K562 (cell line): ENCODE measurements at regions not wholly inside any gene's neighbourhood (a gene's known extent, or its start where the extent isn't known, plus 50 kb on each side); places are given as distances from the start of the nearest gene placed in this dataset.

Experiments
- ATAC-seq: fragments of 200-7000 bp; cut with Tn5 transposase; 3 replicates; pipeline ENCODE4 v1.9.1; 2020; ENCODE audit warnings: moderate library complexity
- BruUV-seq: library from RNA; stranded (reverse); fragments of 400-500 nt; replicated peaks from 2 replicates; lab custom pipeline; 2021; lab: Mats Ljungman, UMichigan
- CTCF ChIA-PET: fragments of 300-600 bp; formaldehyde crosslinking; extraction: SDS; loops from one replicate; lab custom pipeline; 2021; ENCODE audit warnings: low intra/inter-chr PET ratio; lab: Yijun Ruan, JAX
- POLR2A ChIA-PET: fragments of 300-600, 350-650 bp; sonication (Branson Sonifier 250); formaldehyde crosslinking; extraction: SDS; loops from one replicate; lab custom pipeline; 2021; ENCODE audit warnings: antibody characterized with exemption, inconsistent platforms; lab: Yijun Ruan, JAX
- DNase-seq, 4 experiments: peaks; one replicate each; pipeline versions ENCODE4 v3.0.0 to v3.0.0-alpha.2; 2011 to 2018; ENCODE audit warnings: low spot score in 3 of 4, mixed read lengths in 3 of 4; ENCODE audit errors: extremely low read depth in 1 of 4
- FAIRE-seq: peaks from 2 replicates; lab custom pipeline; 2011; peaks lifted over from hg19 to GRCh38; lab: Jason Lieb, UNC
- H2AFZ ChIP-seq: 2 replicates; pipeline ENCODE4 v1.6.0; 2011; ENCODE audit warnings: low read depth, low read length, control low read depth, inconsistent platforms
- H3K27ac ChIP-seq: fragments of 200-600 bp; 3 replicates; pipeline ENCODE4 v1.8.0; 2011; ENCODE audit warnings: low read depth, mild to moderate bottlenecking, control low read depth, inconsistent platforms, low read length, moderate library complexity, mixed read lengths; ENCODE audit errors: extremely low read depth
- H3K27me3 ChIP-seq, 2 experiments: fragments of 300-600 bp in 1 of 2; 2 replicates in 1 of 2; 3 replicates in 1 of 2; pipeline versions ENCODE4 v1.6.0 to v1.8.0; 2011; ENCODE audit warnings: inconsistent platforms in 2 of 2, low read length in 2 of 2, mild to moderate bottlenecking in 1 of 2, mixed read lengths in 1 of 2, moderate library complexity in 1 of 2; ENCODE audit not compliant: control insufficient read depth in 2 of 2, insufficient read depth in 2 of 2
- H3K36me3 ChIP-seq: fragments of 300-600 bp; 3 replicates; pipeline ENCODE4 v1.8.0; 2011; ENCODE audit warnings: mild to moderate bottlenecking, low read length, inconsistent platforms; ENCODE audit not compliant: control insufficient read depth, insufficient read depth
- H3K4me1 ChIP-seq, 2 experiments: fragments of 200-600 bp in 1 of 2; replicated peaks in 1 of 2; 2 replicates in 1 of 2; 3 replicates in 1 of 2; pipeline versions ENCODE4 v1.5.1 to v1.8.0; 2011; ENCODE audit warnings: inconsistent platforms in 2 of 2, low read length in 2 of 2, mild to moderate bottlenecking in 1 of 2, mixed read lengths in 1 of 2, moderate library complexity in 1 of 2; ENCODE audit not compliant: control insufficient read depth in 2 of 2, insufficient read depth in 2 of 2
- H3K4me2 ChIP-seq: 2 replicates; pipeline ENCODE4 v1.6.1; 2011; ENCODE audit warnings: low read length, control low read depth, inconsistent platforms, mixed read lengths; ENCODE audit not compliant: insufficient read depth
- H3K4me3 ChIP-seq: fragments of 200-600 bp; sonication (generic), shearing (Covaris generic); 2 replicates; pipeline ENCODE4 v1.5.1; 2016; ENCODE audit warnings: control low read depth, inconsistent platforms
- H3K79me2 ChIP-seq: fragments of 200-600 bp; 3 replicates; pipeline ENCODE4 v1.8.0; 2011; ENCODE audit warnings: low read length, inconsistent platforms; ENCODE audit not compliant: control insufficient read depth, insufficient read depth
- H3K9ac ChIP-seq, 2 experiments: 2 replicates each; pipeline versions ENCODE4 v1.6.0 to v1.6.1; 2011; ENCODE audit warnings: low read depth in 2 of 2, low read length in 2 of 2, control low read depth in 1 of 2, inconsistent platforms in 1 of 2, mild to moderate bottlenecking in 1 of 2, mixed read lengths in 1 of 2; ENCODE audit not compliant: insufficient read depth in 1 of 2
- H3K9me1 ChIP-seq: one replicate; pipeline ENCODE4 v1.6.0; 2011; ENCODE audit warnings: inconsistent platforms, mild to moderate bottlenecking, low read length, moderate library complexity; ENCODE audit not compliant: control insufficient read depth, insufficient read depth
- H3K9me3 ChIP-seq: replicated peaks from 2 replicates; pipeline ENCODE4 v1.5.1; 2011; ENCODE audit warnings: low read depth, low read length, inconsistent platforms; ENCODE audit not compliant: control insufficient read depth, insufficient read depth
- H4K20me1 ChIP-seq: replicated peaks from 2 replicates; pipeline ENCODE4 v1.6.1; 2011; ENCODE audit warnings: low read length, inconsistent platforms, mixed read lengths; ENCODE audit not compliant: control insufficient read depth, insufficient read depth
- ADNP ChIP-seq: fragments of 200-800 bp; sonication (Bioruptor generic); IDR thresholded peaks from 2 replicates; pipeline ENCODE4 v1.6.1; 2016; ENCODE audit warnings: missing genetic modification characterization, missing compliant biosample characterization
- ESRRA ChIP-seq: fragments of 450-650 bp; IDR thresholded peaks from 2 replicates; pipeline ENCODE4 v1.6.1; 2014; ENCODE audit warnings: low read depth, mild to moderate bottlenecking, moderate library complexity, borderline replicate concordance
- MGA ChIP-seq: fragments of 450-650 bp; IDR thresholded peaks from 2 replicates; pipeline ENCODE4 v1.6.1; 2016; ENCODE audit warnings: mild to moderate bottlenecking, moderate library complexity
- NELFE ChIP-seq: IDR thresholded peaks from 2 replicates; pipeline ENCODE4 v1.6.1; 2011; ENCODE audit warnings: mild to moderate bottlenecking; ENCODE audit not compliant: insufficient read depth, insufficient read length
- POLR3G ChIP-seq: IDR thresholded peaks from 2 replicates; pipeline ENCODE4 v1.6.1; 2011; ENCODE audit not compliant: insufficient read length, insufficient replicate concordance; ENCODE audit errors: extremely low read depth
- POU5F1 ChIP-seq: fragments of 150-350 bp; IDR thresholded peaks from 2 replicates; pipeline ENCODE4 v1.6.1; 2014; ENCODE audit warnings: borderline replicate concordance, low read length, low read depth, mild to moderate bottlenecking; ENCODE audit not compliant: partially characterized antibody
- SAP30 ChIP-seq: fragments of 200-600 bp; sonication (generic); IDR thresholded peaks from 2 replicates; pipeline ENCODE4 v1.6.1; 2012; ENCODE audit warnings: borderline replicate concordance, low read depth, mild to moderate bottlenecking, moderate library complexity, low read length, control low read depth, inconsistent platforms; ENCODE audit not compliant: insufficient read depth, poor library complexity, severe bottlenecking
- WGBS: fragments of 100-300 bp; shearing (Covaris generic); methylation state at CpG from one replicate; pipeline ENCODE4 v1.1.6; 2016; ENCODE audit warnings: low coverage, mixed read lengths; ENCODE audit not compliant: insufficient coverage; ENCODE audit errors: missing lambda C conversion rate; 5-methylcytosine and 5-hydroxymethylcytosine counted together
- in situ Hi-C: fragments of 300-500 bp; cut with MboI; formaldehyde crosslinking; loops from 4 replicates; pipeline ENCODE4 v1.15.0; 2018; ENCODE audit warnings: inconsistent platforms, mixed read lengths
- intact Hi-C: fragments of 100-400 bp; cut with micrococcal nuclease; formaldehyde crosslinking; loops from 2 replicates; pipeline ENCODE4 v1.14.2; 2022

GRCh38 chr6:168858926-168859325 is 394.7 kb downstream of the THBS2 start:
- 0% methylated on average over 3 of the region's 3 CpGs for WGBS
- Histone ChIP-seq H3K27ac (no peak overlapping the region), H3K4me2 (no peak overlapping the region), H3K27me3 (peaks cover 23 to 31% of the 10 kb centered on the region in 2 experiments), H2AFZ (no peak overlapping the region), H3K9me3 (no peaks in the 10 kb centered on the region), H3K9me1 (no peaks in the 10 kb centered on the region), H3K36me3 (no peaks in the 10 kb centered on the region), H3K79me2 (no peaks in the 10 kb centered on the region), H3K4me3 (no peak overlapping the region), H3K4me1 (no peaks in the 10 kb centered on the region), H3K9ac (no peak overlapping the region), H4K20me1 (no peaks in the 10 kb centered on the region)
- intact Hi-C loops (no loop called here), in situ Hi-C loops (no loop called here)
- FAIRE-seq (no peak), ATAC-seq (no peak), DNase-seq (no peak)
- POLR2A ChIA-PET, result no interaction called here
- BruUV-seq, result no TSS peak
- CTCF ChIA-PET, result no interaction called here
- TF ChIP-seq SAP30 (no peak), POU5F1 (no peak), POLR3G (no peak), ADNP (no peak), NELFE (no peak), ESRRA (no peak), MGA (no peak)
